HCT116 (cell line): ENCODE measurements at regions not wholly inside any gene's neighbourhood (a gene's known extent, or its start where the extent isn't known, plus 50 kb on each side); places are given as distances from the start of the nearest gene placed in this dataset.

Source experiments
- ATAC-seq: fragments of 200-7000 bp; cut with Tn5 transposase; 2 replicates; pipeline ENCODE4 v1.9.1; 2020; ENCODE audit warnings: mild to moderate bottlenecking, moderate library complexity
- BruUV-seq: library from RNA; stranded (reverse); fragments of 400-500 nt; replicated peaks from 2 replicates; lab custom pipeline; 2021; lab: Mats Ljungman, UMichigan
- CTCF ChIA-PET: fragments of 300-600 bp; sonication (Branson Sonifier 250); formaldehyde crosslinking; loops from one replicate; lab custom pipeline; 2021; ENCODE audit warnings: antibody characterized with exemption; lab: Charles Lee
- POLR2A ChIA-PET: fragments of 300-600, 350-600 bp; sonication (Branson Sonifier 250); formaldehyde crosslinking; loops from one replicate; lab custom pipeline; 2021; ENCODE audit warnings: antibody characterized with exemption; lab: Charles Lee
- RAD21 ChIA-PET, 2 experiments: fragments of 300-600 bp; sonication (Branson Sonifier 250); formaldehyde crosslinking; loops; one replicate each; lab custom pipeline; 2023; ENCODE audit warnings: low total read pairs in 2 of 2; ENCODE audit not compliant: uncharacterized antibody in 2 of 2, unreplicated experiment in 2 of 2, low non-redundant PET in 1 of 2; lab: Charles Lee
- DNase-seq: peaks from one replicate; pipeline ENCODE4 v3.0.0-alpha.2; 2010; ENCODE audit warnings: low read depth, low spot score
- H2AFZ ChIP-seq: fragments of 200-600 bp; shearing (Covaris generic), sonication (generic); 2 replicates; pipeline ENCODE4 v1.6.1; 2017; ENCODE audit warnings: low read depth, mixed run types, mixed read lengths, antibody characterized with exemption, low read length; ENCODE audit not compliant: poor library complexity, severe bottlenecking
- H3K27ac ChIP-seq: 2 replicates; pipeline ENCODE4 v1.5.1; 2012; ENCODE audit warnings: low read depth, low read length
- H3K27me3 ChIP-seq: fragments of 200-600 bp; sonication (generic); 2 replicates; pipeline ENCODE4 v1.6.1; 2016; ENCODE audit warnings: mixed run types, low read length, mixed read lengths; ENCODE audit not compliant: insufficient read depth
- H3K36me3 ChIP-seq, 2 experiments: fragments of 200-500 bp in 1 of 2; fragments of 200-600 bp in 1 of 2; sonication (Bioruptor generic) in 1 of 2; sonication (generic) in 1 of 2; 2 replicates each; pipeline versions ENCODE4 v1.5.1 to v1.6.1; 2014 to 2016; ENCODE audit warnings: low read length in 2 of 2, inconsistent platforms in 1 of 2, mixed read lengths in 1 of 2, mixed run types in 1 of 2; ENCODE audit not compliant: insufficient read depth in 2 of 2, control insufficient read depth in 1 of 2
- H3K4me1 ChIP-seq, 2 experiments: fragments of 200-600 bp in 1 of 2; sonication (generic) in 1 of 2; 2 replicates each; pipeline versions ENCODE4 v1.5.1 to v1.6.1; 2012 to 2017; ENCODE audit warnings: low read length in 2 of 2, inconsistent platforms in 1 of 2, mild to moderate bottlenecking in 1 of 2, mixed read lengths in 1 of 2, mixed run types in 1 of 2, moderate library complexity in 1 of 2; ENCODE audit not compliant: insufficient read depth in 2 of 2, control insufficient read depth in 1 of 2
- H3K4me2 ChIP-seq: fragments of 200-600 bp; sonication (generic); 2 replicates; pipeline ENCODE4 v1.6.1; 2017; ENCODE audit warnings: mixed run types, low read length, mixed read lengths
- H3K4me3 ChIP-seq, 2 experiments: fragments of 200-600 bp in 1 of 2; sonication (generic) in 1 of 2; replicated peaks in 1 of 2; 2 replicates each; pipeline ENCODE4 v1.5.1; 2011 to 2016; ENCODE audit warnings: low read length in 2 of 2, control low read depth in 1 of 2, low read depth in 1 of 2, mild to moderate bottlenecking in 1 of 2, mixed read lengths in 1 of 2, mixed run types in 1 of 2
- H3K79me2 ChIP-seq: fragments of 200-600 bp; sonication (generic); 2 replicates; pipeline ENCODE4 v1.6.1; 2017; ENCODE audit warnings: mild to moderate bottlenecking, mixed run types, low read length, moderate library complexity, mixed read lengths; ENCODE audit not compliant: insufficient read depth
- H3K9ac ChIP-seq: fragments of 200-600 bp; sonication (generic); 2 replicates; pipeline ENCODE4 v1.6.1; 2016; ENCODE audit warnings: low read length, mixed read lengths
- H3K9me2 ChIP-seq: fragments of 200-600 bp; sonication (generic), shearing (Covaris generic); 2 replicates; pipeline ENCODE4 v1.6.1; 2017; ENCODE audit warnings: mixed run types, mild to moderate bottlenecking, moderate library complexity; ENCODE audit not compliant: insufficient read depth
- H3K9me3 ChIP-seq, 2 experiments: fragments of 200-500 bp in 1 of 2; fragments of 200-600 bp in 1 of 2; sonication (Bioruptor generic) in 1 of 2; sonication (generic) in 1 of 2; 2 replicates each; pipeline ENCODE4 v1.6.1; 2014 to 2017; ENCODE audit warnings: low read length in 2 of 2, mixed read lengths in 2 of 2, inconsistent platforms in 1 of 2, low read depth in 1 of 2, mild to moderate bottlenecking in 1 of 2, mixed run types in 1 of 2, moderate library complexity in 1 of 2; ENCODE audit not compliant: control insufficient read depth in 1 of 2, insufficient read depth in 1 of 2
- H4K20me1 ChIP-seq: fragments of 200-600 bp; sonication (generic), shearing (Covaris generic); 2 replicates; pipeline ENCODE4 v1.6.1; 2017; ENCODE audit warnings: mixed run types, mild to moderate bottlenecking, moderate library complexity; ENCODE audit not compliant: insufficient read depth
- CBX3 ChIP-seq: IDR thresholded peaks from 2 replicates; pipeline ENCODE4 v1.6.1; 2012; ENCODE audit warnings: low read depth
- CEBPB ChIP-seq: IDR thresholded peaks from 2 replicates; pipeline ENCODE4 v1.6.1; 2012; ENCODE audit warnings: low read depth
- ELF1 ChIP-seq: IDR thresholded peaks from 2 replicates; pipeline ENCODE4 v1.6.1; 2012; ENCODE audit warnings: low read depth, borderline replicate concordance
- EZH2 ChIP-seq: fragments of 200-600 bp; sonication (generic); IDR thresholded peaks from 2 replicates; pipeline ENCODE4 v1.6.1; 2017; ENCODE audit warnings: antibody characterized with exemption, mixed run types
- FOSL1 ChIP-seq: IDR thresholded peaks from 2 replicates; pipeline ENCODE4 v1.6.1; 2012; ENCODE audit warnings: low read depth
- JUND ChIP-seq: IDR thresholded peaks from 2 replicates; pipeline ENCODE4 v1.6.1; 2012
- RAD21 ChIP-seq: IDR thresholded peaks from 2 replicates; pipeline ENCODE4 v1.6.1; 2012; ENCODE audit warnings: low read depth, mild to moderate bottlenecking
- SIN3A ChIP-seq: IDR thresholded peaks from 2 replicates; pipeline ENCODE4 v1.6.1; 2012; ENCODE audit warnings: low read depth
- SP1 ChIP-seq: IDR thresholded peaks from 2 replicates; pipeline ENCODE4 v1.6.1; 2012; ENCODE audit warnings: low read depth
- SRF ChIP-seq: IDR thresholded peaks from 2 replicates; pipeline ENCODE4 v1.6.1; 2012; ENCODE audit warnings: low read depth
- TCF7L2 ChIP-seq: IDR thresholded peaks from 2 replicates; pipeline ENCODE4 v1.7.0; 2011; ENCODE audit warnings: borderline replicate concordance, inconsistent platforms; ENCODE audit not compliant: insufficient read depth, insufficient read length; ENCODE audit errors: extremely low read depth
- YY1 ChIP-seq: IDR thresholded peaks from 2 replicates; pipeline ENCODE4 v1.6.1; 2011; ENCODE audit warnings: low read length, low read depth, moderate library complexity, mild to moderate bottlenecking; ENCODE audit not compliant: insufficient replicate concordance; ENCODE audit errors: extremely low read depth
- ZFX ChIP-seq: fragments of 450-650 bp; IDR thresholded peaks from 2 replicates; pipeline ENCODE4 v1.6.1; 2017
- ZNF274 ChIP-seq: fragments of 200-500 bp; sonication (Bioruptor generic); IDR thresholded peaks from 2 replicates; pipeline ENCODE4 v1.6.1; 2014; ENCODE audit warnings: mild to moderate bottlenecking, low read depth, low read length, inconsistent platforms
- intact Hi-C: fragments of 100-400 bp; cut with micrococcal nuclease; formaldehyde crosslinking; loops from 2 replicates; pipeline ENCODE4 v1.10.0; 2022
- TF ChIP-seq, protein P1 (sequence below): IDR thresholded peaks from 2 replicates; pipeline ENCODE4 v1.6.1; 2012
- TF ChIP-seq, protein P2 (sequence below): IDR thresholded peaks from 2 replicates; pipeline ENCODE4 v1.6.1; 2011; ENCODE audit warnings: mild to moderate bottlenecking, low read length, moderate library complexity; ENCODE audit not compliant: insufficient replicate concordance; ENCODE audit errors: extremely low read depth
- TF ChIP-seq, protein P3 (sequence below), 3 experiments: fragments of 200-600 bp in 1 of 3; sonication (generic) in 1 of 3; IDR thresholded peaks in 2 of 3; conservative IDR thresholded peaks in 1 of 3; 2 replicates each; pipeline ENCODE4 v1.5.1; 2012 to 2017; ENCODE audit warnings: low read depth in 2 of 3, low read length in 2 of 3, antibody characterized with exemption in 1 of 3, borderline replicate concordance in 1 of 3, control low read depth in 1 of 3, mild to moderate bottlenecking in 1 of 3, mixed read lengths in 1 of 3, mixed run types in 1 of 3, moderate library complexity in 1 of 3; ENCODE audit not compliant: insufficient read depth in 1 of 3

DNA sequence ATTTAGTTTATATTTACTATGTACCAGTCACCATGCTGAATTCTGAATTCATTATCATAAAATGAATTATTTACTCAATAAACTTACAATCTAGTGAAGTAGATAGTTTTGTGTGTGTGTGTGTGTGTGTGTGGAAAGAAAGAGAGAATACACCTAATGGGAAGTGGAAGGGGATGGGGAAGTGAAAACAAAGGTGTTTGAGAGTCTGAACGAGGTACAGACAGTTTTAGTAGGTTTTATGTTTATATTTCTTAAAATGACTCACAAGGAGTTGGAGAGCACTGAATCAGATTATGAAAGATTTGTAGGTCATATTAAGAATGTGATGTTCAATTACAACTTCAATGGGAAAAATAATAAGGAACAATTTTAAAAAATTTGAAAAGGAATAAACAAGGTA is 1753.0 kb downstream of the SLITRK1 start:
- TF ChIP-seq TCF7L2, result no peak
- TF ChIP-seq, all 23 proteins: peak for 0
- Histone ChIP-seq H3K4me1 (no peaks in the 10 kb centered on the region), H3K79me2 (no peaks in the 10 kb centered on the region), H3K9me2 (no peaks in the 10 kb centered on the region), H3K4me3 (no peak overlapping the region), H3K36me3 (no peaks in the 10 kb centered on the region), H3K4me2 (no peak overlapping the region), H2AFZ (no peak overlapping the region), H4K20me1 (no peaks in the 10 kb centered on the region), H3K9ac (no peak overlapping the region), H3K9me3 (no peaks in the 10 kb centered on the region), H3K27me3 (no peaks in the 10 kb centered on the region), H3K27ac (no peak overlapping the region)
- ATAC-seq, result no peak
- ChIA-PET CTCF (no interaction called here), RAD21 (no interaction called here), POLR2A (no interaction called here)
- intact Hi-C loops, result no loop called here
- BruUV-seq, result no TSS peak
- DNase-seq, result no peak

DNA sequence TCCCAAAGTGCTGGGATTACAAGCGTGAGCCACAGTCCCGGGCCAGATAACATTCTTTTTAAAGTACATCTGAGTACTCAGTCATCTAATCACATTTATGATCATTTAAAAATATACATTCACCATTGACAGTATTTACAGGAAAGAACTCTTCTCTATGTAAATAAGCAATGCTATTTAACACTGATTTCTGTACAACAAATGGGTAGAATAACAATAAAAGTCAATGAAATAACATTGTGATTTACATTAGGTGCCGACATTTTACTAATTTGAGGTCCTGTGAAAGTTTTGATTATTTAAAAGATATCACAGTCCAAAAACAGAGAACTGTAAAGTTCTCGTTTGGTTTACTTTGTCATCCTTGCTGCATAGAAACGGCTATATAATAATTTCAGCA is 1763.7 kb downstream of the SLITRK1 start:
- Histone ChIP-seq H2AFZ (no peak overlapping the region), H3K79me2 (no peaks in the 10 kb centered on the region), H3K27me3 (no peaks in the 10 kb centered on the region), H3K36me3 (no peaks in the 10 kb centered on the region), H3K9ac (no peak overlapping the region), H4K20me1 (no peaks in the 10 kb centered on the region), H3K9me3 (no peaks in the 10 kb centered on the region), H3K4me2 (no peak overlapping the region), H3K9me2 (no peaks in the 10 kb centered on the region), H3K4me3 (no peak overlapping the region), H3K4me1 (no peaks in the 10 kb centered on the region), H3K27ac (no peak overlapping the region)
- BruUV-seq, result no TSS peak
- TF ChIP-seq CEBPB (no peak), SP1 (no peak), FOSL1 (no peak), CBX3 (no peak), TCF7L2 (no peak), ZNF274 (no peak), YY1 (no peak), SIN3A (no peak), RAD21 (no peak), SRF (no peak), JUND (no peak), ELF1 (no peak), EZH2 (no peak), ZFX (no peak)
- TF ChIP-seq, protein P1, sequence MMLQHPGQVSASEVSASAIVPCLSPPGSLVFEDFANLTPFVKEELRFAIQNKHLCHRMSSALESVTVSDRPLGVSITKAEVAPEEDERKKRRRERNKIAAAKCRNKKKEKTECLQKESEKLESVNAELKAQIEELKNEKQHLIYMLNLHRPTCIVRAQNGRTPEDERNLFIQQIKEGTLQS, result no peak
- TF ChIP-seq, protein P2, sequence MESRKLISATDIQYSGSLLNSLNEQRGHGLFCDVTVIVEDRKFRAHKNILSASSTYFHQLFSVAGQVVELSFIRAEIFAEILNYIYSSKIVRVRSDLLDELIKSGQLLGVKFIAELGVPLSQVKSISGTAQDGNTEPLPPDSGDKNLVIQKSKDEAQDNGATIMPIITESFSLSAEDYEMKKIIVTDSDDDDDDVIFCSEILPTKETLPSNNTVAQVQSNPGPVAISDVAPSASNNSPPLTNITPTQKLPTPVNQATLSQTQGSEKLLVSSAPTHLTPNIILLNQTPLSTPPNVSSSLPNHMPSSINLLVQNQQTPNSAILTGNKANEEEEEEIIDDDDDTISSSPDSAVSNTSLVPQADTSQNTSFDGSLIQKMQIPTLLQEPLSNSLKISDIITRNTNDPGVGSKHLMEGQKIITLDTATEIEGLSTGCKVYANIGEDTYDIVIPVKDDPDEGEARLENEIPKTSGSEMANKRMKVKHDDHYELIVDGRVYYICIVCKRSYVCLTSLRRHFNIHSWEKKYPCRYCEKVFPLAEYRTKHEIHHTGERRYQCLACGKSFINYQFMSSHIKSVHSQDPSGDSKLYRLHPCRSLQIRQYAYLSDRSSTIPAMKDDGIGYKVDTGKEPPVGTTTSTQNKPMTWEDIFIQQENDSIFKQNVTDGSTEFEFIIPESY, result no peak
- TF ChIP-seq, protein P3, sequence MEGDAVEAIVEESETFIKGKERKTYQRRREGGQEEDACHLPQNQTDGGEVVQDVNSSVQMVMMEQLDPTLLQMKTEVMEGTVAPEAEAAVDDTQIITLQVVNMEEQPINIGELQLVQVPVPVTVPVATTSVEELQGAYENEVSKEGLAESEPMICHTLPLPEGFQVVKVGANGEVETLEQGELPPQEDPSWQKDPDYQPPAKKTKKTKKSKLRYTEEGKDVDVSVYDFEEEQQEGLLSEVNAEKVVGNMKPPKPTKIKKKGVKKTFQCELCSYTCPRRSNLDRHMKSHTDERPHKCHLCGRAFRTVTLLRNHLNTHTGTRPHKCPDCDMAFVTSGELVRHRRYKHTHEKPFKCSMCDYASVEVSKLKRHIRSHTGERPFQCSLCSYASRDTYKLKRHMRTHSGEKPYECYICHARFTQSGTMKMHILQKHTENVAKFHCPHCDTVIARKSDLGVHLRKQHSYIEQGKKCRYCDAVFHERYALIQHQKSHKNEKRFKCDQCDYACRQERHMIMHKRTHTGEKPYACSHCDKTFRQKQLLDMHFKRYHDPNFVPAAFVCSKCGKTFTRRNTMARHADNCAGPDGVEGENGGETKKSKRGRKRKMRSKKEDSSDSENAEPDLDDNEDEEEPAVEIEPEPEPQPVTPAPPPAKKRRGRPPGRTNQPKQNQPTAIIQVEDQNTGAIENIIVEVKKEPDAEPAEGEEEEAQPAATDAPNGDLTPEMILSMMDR (IDR thresholded peaks at IDR 0.05 in 2 of 3, conservative IDR thresholded peaks at IDR 0.05 in 1 of 3; ENCODE audit: borderline replicate concordance in 1 of 3, insufficient read depth in 1 of 3, low read depth in 2 of 3, low read length in 2 of 3), result no peak
- ChIA-PET RAD21 (no interaction called here), POLR2A (no interaction called here), CTCF (no interaction called here)
- DNase-seq, result no peak
- intact Hi-C loops, result no loop called here
- ATAC-seq, result no peak
